GM04503 (cell line): ENCODE measurements at regions not wholly inside any gene's neighbourhood (a gene's known extent, or its start where the extent isn't known, plus 50 kb on each side); places are given as distances from the start of the nearest gene placed in this dataset.
"Not testable (repeated sequence)": the region's sequence is repeated elsewhere in the genome, so short reads cannot be mapped to it uniquely, and the experiment has no call there.

Experiments
- DNase-seq: peaks from one replicate; pipeline ENCODE4 v3.0.0-alpha.2; 2012; ENCODE audit warnings: low read depth

DNA sequence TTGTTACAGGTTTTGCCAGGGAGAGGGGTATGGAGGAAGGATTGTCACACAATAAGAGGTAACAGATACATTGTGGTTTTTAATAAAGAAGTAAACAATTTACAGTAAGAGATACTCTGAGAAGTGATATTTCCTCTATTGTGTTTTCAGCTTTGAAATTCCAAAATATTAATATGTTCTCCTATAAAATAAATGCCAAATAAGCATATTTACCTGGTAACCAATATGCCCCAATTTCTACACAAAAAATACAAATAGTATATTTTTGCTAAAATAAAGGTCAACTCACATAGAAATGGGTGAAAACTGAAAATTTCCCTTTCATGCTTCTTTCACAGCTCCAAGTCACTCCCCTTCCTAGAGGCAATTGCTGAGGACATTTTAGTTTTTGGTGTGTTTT is 437.4 kb upstream of the UBE2E2 start:
- no peak for DNase-seq

DNA sequence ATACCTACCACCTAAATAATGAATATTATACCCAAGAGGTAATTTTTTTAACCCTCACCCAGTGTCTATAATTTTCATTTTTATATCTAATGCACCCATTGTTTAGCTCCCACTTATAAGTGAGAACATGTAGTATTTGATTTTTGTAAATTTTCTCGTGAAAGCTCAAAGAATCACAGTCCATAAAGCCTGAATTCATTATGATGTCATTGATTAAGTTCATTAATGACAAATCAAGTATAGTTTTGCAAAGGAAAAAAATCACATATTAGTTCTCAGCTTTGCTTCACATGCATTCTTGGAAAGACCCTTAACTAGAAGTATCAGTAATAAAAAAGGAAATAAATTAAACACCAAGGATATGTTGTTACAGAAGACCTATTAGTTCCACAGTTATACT is 425.3 kb upstream of the UBE2E2 start:
- DNase-seq = no peak

DNA sequence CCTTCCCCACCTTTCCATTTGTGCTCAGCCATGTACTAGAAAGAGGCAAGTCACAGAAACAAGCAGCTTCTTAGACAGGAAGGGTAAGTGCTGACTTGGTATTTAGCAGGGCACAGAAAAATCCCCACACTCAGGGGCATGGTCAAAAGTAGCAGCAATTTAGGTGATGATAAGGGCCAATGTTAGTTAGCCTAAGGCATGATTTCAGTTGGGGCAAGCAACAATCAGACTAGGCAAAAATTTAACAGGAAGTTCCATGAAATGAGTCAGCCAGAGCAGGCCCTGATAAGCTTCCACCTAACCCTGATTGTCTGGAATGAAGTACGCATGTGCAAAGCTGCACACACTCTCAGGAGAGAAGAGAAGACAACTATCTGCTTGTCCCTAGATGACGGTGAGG is 423.4 kb upstream of the UBE2E2 start:
- no peak for DNase-seq

DNA sequence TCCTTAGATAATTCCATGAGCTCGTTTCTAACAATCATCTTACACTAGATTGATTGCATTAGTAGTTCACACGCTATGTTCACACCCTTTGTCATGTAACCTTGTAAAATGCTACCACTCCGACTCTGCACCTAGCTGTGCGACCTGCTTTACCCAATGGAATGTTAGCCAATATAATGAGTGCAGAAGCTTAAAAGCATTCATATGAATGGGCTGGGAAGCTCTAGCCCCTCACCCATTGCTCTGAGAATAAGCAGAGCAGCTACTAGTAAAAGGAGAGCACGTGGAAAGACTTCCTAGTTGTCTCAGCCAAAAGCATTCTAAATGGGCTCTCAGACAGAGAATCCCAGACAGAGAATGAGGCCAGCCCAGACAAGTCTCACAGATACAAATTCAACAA is 410.6 kb upstream of the UBE2E2 start:
- DNase-seq = no peak

DNA sequence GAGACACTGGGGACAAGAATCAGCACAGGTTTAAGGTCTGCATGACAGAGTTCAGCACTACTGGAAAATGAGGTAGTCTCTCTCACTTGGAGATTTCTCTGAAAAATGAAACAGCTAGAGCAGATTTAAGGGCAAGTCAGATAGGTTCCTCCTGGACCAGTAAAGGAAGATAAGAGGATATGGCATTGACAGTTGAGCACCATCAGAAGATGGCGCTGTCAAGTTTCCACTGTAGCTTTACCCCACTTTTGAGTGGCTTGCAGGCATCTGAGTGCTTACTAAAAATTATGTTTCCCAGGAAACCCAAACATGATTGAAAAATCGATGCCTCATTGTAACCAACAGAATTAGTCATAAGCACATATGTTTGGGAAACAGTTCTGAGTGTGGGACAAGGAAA is 407.2 kb upstream of the UBE2E2 start:
- no peak for DNase-seq

DNA sequence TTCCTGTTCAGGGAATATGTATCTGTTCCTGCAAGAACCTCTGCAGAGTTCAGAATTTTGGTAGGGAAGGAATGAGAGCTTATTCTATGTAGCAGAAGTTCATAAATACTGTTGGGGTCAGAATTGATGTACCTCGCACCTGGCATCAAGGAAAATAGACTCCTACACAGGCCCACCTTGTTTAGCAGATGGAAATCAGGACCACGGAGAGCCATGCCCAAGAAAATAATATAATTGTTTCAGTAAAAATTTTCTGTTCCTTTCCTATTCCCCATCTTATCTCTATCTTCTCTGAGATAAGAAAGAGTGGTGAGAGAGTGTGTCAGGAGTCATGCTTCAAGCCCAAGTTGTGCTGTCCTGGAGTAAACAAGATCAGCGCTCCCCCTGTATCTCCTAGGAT is 404.7 kb upstream of the UBE2E2 start:
- no peak for DNase-seq

DNA sequence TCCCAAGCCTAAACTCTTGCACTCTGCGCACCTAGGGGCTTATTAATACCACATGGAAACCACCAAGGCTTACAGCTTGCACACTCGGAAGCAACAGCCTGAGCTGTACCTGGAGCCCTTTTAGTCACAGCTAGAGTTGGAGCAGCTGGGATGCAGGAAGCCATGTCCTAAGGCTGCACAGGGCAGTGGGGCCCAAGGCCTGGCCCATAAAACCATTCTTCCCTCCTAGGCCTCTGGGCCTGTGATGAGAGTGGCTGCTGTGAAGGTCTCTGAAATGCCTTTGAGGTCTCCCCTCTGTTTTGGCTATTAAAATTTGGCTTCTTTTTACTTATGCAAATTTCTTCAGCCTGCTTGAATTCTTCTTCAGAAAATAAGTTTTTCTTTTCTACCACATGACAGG is 383.9 kb upstream of the UBE2E2 start:
- no peak for DNase-seq

DNA sequence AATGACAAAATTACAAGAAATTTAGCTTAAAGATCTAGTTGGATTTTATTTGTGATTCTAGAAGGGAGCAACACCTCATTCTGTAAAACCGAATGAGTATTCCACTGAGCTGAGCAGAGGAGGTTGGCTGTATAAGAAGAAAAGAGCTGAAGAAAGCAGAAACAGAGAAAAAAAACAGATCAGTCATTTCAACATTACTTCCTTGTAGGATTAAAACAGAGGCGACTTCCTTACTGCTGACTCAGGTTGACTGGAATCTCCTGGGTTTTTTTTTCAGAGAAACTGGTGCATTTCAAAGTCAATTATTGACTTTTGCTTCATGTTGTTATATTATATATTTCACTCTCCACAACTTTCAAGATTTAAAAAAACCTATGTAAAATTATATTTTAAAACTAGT is 368.1 kb upstream of the UBE2E2 start:
- DNase-seq = no peak

DNA sequence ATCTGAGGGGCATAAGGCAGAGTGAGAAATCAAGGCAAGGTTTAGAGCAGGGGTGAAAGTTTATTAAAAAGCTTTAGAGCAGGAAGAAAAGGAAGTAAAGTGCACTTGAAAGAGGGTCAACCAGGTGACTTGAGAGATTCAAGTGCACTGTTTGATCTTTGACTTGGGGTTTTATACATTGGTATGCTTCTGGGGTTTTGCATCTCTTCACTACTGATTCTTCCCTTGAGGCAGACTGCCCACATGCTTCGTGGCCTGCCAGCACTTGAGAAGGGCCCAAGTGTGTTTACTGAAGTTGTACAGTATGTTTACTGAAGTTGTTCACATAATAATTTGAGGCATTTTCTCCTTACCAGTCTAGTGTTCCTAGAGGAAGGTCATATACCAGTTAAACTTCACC is 367.0 kb upstream of the UBE2E2 start:
- no peak for DNase-seq

DNA sequence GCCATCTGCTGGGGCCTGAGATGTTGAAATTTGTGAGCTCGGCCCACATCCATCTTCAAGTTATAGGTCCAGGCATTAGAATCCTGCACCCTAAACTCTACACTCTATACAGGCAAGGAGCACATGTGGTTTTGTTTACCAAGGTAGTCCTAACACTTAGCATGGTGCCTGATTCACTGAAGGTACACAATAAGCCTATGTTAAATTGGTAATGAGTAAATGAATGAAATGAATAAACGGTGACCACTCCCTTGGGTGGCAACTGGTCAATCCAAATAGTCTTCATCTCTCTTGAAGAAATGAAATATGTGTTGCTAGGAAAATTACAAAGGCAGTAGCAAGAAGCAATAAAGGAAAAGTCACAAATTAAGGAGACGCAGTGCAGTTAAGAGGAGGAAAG is 359.3 kb upstream of the UBE2E2 start:
- DNase-seq = no peak

DNA sequence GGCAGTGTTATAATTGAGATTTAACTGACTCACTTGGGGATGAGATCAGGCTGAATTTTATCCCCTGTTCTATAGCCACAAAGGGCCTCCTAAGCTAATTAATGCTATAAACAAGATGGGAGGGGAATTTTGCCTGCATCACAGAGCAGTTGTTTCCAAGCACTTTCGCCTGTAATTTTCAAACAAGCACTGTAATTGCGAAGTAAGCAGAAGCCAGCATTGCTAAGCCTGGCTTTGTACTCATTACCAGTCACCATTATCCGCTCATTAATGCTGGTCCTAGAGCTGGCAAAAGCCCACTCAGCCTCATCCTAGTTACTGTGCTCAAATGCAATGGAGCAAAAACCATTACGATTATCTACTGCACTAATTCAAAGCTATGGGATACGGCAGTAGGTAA is 356.6 kb upstream of the UBE2E2 start:
- no peak for DNase-seq

DNA sequence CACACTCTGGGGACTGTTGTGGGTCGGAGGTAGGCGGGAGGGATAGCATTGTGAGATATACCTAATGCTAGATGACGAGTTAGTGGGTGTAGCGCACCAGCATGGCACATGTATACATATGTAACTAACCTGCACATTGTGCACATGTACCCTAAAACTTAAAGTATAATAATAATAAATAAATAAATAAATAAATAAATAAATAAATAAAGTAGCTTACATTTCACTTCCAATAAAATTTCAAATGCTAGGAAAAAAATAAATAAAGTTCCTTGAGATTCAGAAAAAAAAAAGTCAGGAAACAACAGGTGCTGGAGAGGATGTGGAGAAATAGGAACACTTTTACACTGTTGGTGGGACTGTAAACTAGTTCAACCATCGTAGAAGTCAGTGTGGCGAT is 353.5 kb upstream of the UBE2E2 start:
- DNase-seq = not testable (repeated sequence)

DNA sequence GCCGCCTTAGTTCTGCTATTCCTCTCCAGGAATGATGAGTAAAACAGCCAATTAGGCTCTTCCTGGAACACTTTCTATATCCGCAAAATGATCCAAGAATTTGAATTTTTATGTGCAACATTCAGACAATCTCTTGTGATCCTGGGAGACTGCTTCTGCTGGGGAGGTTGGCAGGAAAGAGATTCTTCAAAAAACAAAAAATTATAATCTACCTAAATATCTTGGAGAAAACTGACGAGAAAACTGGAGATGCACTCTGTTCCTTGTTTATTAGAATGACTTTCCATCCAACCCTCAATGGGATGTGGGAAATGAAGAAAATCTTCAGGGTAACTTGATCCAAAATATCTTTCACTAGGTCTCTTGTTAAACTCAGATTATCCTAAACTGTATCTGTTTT is 346.3 kb upstream of the UBE2E2 start:
- no peak for DNase-seq

DNA sequence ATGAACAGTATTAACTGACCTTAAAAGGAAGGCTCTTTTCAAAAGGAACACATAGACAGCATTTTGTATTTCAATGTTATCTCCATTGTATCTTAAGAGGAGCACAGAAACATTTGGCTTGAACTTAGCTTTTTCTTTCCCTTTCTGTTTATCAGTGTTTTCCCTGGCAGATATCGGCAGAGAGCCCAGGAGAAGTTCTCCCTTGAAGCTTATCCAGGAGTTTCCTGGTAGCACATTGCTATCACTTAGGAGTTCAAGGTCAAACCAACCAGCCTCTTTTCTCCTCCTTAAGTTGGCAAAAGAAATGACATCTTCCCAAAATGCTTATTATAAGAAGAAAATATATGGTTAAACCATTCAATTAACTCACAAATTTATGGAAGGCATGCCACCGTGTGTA is 344.6 kb upstream of the UBE2E2 start:
- DNase-seq = no peak

DNA sequence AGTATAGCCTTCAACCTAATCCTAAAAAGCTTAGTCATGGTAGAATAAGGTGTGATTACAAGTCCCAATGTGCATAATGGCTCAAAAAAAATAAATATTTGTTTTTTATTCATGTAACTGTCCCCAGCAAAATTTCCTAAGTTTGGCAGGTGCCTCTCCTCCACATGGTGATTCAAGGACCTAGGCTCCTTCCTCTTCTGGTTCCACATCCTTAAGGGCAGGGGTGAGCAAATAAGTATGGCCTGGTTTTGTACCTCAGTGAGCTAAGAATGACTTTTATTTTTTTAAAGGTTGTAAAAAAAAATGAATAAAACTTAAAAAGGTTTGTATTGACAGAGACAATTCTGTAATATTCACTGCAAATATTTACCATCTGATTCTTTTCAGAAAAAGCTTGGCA is 343.5 kb upstream of the UBE2E2 start:
- DNase-seq = no peak

DNA sequence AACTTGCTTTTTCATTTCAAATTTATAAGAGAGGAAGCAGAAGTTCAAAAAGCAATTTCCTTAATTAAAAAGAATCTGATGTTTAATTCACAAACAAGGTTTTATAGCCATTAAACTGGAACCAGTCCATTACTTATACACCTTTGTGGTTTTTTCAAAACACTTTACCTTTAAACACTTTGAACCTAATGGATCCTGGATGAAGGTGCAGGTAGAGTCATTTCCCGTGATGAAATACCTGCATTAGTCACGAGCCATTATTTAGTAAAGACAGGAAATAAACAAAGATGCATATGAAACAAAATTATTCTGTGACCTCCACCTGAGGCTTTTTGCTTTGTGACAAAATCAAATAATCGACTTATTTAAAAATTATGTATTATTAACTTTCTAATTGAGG is 341.7 kb upstream of the UBE2E2 start:
- DNase-seq = no peak

DNA sequence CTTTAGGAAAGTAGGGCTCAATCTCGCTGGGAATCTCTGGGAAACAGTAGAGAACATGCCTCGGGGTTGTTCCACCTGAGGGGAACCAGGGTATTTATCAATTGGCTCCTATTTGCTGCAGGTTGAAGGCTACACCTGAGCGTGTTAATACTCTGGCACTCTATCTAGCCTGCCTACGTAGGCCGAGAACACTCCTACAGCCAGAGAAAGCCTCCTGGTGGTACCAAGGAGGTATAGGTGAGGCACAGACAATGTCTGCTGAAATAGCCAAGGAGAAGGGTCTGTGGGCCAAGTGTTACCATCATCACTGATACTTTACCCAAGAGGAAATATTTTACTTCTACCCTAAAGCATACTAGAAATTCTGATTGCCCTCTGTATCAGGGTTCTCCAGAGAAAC is 341.0 kb upstream of the UBE2E2 start:
- no peak for DNase-seq

DNA sequence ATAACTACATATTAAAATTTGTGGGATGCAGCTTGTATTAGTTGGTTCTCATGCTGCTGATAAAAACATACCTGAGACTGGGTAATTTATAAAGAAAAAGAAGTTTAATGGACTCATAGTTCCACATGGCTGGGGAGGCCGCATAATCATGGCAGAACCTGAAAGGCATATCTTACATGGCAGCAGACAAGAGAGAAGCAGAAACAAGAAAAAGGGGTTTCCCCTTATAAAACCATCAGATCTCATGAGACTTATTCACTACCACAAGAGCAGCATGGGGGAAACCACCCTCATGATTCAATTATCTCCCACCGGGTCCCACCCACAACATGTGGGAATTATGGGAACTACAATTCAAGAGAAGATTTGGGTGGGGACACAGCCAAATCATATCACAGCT is 320.3 kb upstream of the UBE2E2 start:
- DNase-seq = not testable (repeated sequence)

DNA sequence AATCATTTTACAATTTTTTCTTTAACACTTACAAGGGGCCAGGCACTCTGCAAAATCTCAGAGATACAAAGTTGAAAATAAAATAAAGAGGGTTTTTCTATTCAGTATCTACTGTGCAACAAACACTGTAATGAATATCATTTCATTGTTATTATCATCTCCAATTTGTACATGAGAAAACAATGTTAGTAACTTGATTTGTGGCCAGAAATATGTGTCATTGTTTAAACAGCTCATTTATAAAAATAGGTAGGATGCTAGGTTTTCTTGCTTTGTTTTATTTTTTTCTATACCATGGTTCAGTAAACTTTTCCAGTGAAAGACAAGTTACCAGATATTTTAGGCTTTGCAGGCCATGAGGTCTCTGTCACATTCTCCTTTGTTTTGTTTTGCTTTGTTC is 318.1 kb upstream of the UBE2E2 start:
- no peak for DNase-seq

DNA sequence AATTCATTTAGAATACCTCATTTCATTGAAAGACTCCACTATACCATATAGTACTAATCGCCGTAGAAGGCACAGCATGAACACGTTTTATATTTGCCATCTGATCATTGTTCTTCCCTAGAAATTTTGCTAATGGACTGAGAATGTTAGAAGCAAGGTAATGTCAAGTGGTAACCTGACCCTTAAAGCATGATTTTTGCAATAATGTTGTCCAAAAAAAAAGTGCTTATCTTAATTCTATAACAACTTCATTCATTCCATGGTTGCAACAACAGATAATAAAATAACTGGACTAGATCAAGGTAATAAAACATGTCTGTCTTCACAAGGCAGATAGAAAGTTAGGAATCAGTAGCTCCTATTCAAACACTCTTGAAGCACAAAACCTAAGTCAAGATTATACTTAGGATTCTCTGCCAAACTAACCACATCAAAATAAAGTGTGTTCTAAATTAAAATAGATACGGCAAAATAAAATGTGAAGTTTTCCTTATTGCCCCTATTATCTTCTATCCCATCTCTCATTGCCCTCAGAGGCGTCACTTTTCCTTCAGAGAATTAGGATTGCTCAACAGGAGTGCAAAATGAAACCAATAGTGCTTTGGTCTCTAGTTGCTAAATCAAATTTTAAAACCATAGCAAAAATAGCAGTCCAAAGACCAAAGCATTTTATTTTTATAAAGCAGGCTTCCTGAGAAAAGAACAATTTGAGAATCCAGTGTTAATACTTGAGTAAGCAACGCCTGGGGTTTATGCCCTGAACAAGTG is 317.4 kb upstream of the UBE2E2 start:
- DNase-seq = no peak

DNA sequence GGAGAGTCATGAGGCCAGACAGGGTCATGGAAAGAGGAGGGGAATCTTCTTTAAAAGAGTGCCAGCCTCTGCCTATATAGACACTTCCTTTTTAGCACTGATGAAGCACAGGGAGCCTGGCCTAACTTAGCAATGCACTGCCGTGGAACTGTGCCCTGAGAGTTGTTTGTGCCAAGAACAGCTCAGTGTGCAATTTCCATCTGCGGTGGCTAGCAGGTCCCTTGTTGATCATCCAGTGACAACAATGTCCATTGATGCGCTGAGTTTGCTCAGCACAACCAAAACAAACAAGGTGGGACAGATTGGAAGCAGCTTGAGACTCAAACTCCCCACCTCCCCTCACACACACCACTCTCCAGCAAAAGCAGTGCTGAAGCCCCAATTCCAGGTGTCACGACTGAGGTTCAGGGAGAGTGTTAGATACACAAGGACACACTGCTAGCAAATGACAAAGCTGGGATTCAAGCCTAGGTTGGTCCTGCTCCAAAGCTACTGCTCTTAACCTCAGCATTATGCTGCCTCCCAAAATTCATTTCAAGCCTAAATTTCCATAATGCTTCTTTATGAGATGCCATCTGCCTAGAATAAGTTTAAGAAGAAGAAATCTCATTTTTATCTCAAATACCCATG is 316.6 kb upstream of the UBE2E2 start:
- DNase-seq = no peak

DNA sequence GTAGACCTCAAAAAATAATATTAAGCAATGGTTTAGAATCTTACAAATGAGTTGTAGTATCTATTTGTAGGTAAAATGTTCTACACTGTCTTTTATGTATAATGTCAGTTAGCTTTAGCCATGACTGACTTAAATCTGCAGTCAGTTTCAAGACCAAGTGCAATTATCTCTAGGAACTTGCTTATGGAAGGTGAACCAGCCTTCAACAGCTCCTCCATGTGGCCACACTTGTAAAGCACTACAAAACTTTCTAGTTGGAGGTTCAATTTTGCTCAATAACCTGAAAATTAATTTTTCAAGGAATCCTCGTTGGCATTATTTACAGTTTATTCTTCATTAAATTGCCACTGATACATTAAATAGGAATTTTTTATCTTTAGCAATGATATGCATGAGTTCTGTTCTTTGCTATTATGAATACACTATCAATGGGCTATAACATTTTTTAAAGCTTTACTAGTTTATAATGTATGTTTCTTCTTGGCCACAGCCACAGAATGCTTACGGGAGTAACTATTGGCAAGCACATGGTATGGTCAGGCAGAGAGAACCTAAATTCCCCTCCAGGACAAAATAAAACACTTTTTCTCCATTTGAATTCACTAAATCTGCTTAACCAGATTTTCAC is 315.3 kb upstream of the UBE2E2 start:
- DNase-seq = no peak

DNA sequence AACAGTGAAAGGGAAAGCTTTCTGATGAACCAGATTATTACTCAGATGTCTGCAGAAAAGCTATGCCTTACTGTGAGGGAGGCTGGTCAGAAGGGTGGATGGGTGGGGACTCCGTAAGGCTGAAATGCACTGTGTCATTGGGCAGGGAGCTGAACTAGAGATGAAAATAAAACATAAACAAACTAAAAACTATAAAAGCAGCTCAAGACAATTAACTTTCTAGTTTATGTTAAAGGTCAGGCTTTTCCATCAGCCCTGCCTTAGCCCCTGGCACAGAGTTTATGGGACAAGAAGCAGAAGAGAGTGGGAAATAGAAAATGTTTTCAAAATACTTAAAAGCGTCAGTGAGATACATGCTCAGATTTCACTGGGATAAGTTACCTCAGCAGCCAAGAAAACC is 310.0 kb upstream of the UBE2E2 start:
- DNase-seq = no peak
